ENCODE measurements at regions not wholly inside any gene's neighbourhood (a gene's known extent, or its start where the extent isn't known, plus 50 kb on each side); places are given as distances from the start of the nearest gene placed in this dataset.
"Not testable (repeated sequence)": the region's sequence is repeated elsewhere in the genome, so short reads cannot be mapped to it uniquely, and the experiment has no call there.

GRCh38 chr20:54941666-54942065 is 466.3 kb downstream of the DOK5 start:
- DNase-seq (ENCODE audit: low read depth) = no peak

- no peak for DNase-seq (ENCODE audit: low read depth)
Measured at GRCh38 chr20:54940522-54940921, 465.1 kb downstream of the DOK5 start.

DNA sequence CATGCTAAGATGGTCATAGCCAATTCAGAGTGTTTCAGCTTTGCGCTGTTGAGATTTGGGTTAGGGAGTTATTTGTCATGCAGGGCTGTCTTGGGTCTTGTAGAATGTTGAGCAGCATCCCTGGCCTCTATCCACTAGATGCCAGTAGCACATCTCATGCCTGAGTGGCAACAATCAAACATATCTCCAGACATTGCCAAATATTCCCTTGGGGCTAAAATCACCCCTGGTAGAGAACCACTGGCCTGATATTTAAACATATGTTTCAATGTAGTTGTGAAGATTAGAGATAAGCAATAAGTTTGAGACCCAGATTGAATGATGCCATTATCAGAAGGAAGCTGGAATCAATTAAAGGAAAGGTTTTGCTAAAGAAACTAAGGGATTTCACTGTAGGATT is 463.3 kb downstream of the DOK5 start:
- no peak for DNase-seq (ENCODE audit: low read depth)

GRCh38 chr20:54933212-54933904 is 458.0 kb downstream of the DOK5 start:
- DNase-seq (ENCODE audit: low read depth) = no peak

GRCh38 chr20:54929191-54929590 is 453.8 kb downstream of the DOK5 start:
- no peak for DNase-seq (ENCODE audit: low read depth)

DNA sequence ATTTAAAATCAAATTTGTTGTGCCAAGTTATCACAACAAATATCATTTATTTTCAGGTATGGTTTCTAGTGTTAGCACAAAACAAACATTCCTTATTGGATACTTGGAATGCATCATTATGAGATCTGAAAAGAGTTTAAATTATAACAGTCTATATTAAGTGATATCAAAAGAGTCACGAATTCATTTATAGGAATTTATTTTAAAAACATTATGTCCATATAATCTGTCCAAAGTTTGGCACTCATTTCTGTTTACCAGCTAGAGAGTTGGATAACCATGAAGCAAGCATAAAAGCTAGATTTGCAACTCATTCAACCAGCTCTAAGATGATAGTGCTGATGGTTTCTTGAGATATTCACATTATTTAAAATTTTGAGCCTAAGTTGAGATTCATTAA is 453.2 kb downstream of the DOK5 start:
- no peak for DNase-seq (ENCODE audit: low read depth)

DNA sequence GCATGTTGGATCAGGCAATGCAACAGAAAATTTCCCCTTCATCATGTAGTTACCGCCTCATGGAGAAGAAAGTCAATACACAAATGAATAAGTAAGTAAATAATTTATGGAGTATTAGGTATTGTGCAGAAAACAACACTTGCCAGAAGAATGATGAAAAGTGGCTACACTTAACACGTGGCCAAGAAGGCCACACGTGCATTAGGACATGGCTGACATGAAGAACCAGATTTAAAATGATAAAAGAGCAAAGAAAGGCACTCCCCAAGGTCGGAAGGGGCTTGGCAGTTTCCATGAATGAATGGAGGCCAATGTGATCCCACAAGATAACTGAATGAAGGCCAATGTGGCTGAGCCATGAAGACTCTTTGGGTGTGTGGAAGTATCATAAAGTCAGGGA is 447.2 kb downstream of the DOK5 start:
- no peak for DNase-seq (ENCODE audit: low read depth)

GRCh38 chr20:54922096-54922495 is 446.7 kb downstream of the DOK5 start:
- DNase-seq (ENCODE audit: low read depth) = no peak

DNA sequence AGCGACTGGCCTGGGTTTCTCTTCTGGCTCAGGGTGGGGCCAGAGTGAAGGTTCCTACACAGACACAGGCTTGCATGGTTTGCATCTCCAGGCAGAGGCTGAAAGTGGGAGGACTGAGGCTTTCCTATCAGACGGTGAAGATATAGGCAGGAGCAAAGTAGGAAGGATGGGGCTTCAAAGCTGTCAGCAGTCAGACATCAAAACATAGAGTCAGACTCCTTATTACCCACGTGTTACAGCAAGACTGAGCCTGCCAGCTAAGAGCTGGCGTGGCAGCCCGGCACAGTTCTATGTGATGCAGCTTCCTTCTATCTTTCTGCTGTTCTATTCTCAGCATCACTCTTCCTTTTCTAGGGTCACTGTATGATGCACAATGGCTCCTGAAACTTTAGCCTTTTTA is 445.1 kb downstream of the DOK5 start:
- no peak for DNase-seq (ENCODE audit: low read depth)

DNA sequence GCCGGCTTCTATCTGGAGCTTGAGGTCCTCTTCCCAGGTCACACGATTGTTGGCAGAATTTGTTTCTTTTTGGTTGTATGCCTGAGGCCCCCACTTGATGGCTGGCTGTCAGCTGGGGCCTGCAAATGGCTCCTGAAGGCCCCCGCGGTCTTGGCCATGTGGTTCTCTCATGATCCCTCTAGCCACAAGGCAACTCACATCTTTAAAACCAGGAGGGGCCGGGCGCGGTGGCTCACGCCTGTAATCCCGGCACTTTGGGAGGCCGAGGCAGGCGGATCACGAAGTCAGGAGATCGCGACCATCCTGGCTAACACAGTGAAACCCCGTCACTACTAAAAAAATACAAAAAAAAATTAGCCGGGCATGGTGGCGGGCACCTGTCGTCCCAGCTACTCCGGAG is 443.6 kb downstream of the DOK5 start:
- not testable (repeated sequence) for DNase-seq (ENCODE audit: low read depth)

- DNase-seq (ENCODE audit: low read depth) = no peak
Measured at GRCh38 chr20:54914995-54915394, 439.6 kb downstream of the DOK5 start.

DNA sequence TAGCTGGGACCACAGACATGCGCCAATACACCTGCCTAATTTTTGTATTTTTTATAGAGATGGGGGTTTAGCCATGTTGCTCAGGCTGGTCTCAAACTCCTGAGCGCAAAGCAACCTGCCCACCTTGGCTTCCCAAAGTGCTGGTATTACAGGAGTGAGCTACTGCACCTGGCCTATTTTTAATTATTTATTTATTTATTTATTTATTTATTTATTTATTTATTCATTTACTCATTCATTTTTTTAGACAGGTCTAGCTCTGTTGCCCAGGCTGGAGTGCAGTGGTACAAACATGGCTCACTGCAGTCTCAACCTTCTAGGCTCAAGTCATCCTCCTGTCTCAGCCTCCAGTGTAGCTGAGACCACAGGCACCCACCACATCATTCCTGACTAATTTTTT is 434.3 kb downstream of the DOK5 start:
- no peak for DNase-seq (ENCODE audit: low read depth)

GRCh38 chr20:54906134-54906533 is 430.7 kb downstream of the DOK5 start:
- DNase-seq (ENCODE audit: low read depth) = not testable (repeated sequence)

GRCh38 chr20:54897787-54898186 is 422.4 kb downstream of the DOK5 start:
- DNase-seq (ENCODE audit: low read depth) = no peak

DNA sequence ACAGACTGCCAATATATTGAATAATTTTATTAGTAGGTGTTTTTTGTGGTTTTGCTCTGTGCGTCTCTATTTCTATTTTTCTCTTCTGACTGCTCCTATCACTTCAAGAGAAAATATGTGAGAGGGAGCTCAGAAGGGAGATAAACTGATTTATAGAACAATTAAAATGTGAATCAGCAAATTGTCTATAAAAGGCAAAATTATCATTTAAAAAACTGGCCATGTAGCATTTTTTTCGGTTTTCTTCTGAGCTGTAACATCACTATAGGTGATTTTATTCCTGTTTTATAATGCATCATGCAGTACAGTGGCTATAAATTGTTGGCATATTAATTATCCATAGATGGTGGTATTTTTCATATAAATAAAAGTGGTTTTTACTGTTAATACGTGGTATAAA is 416.5 kb downstream of the DOK5 start:
- no peak for DNase-seq (ENCODE audit: low read depth)

DNA sequence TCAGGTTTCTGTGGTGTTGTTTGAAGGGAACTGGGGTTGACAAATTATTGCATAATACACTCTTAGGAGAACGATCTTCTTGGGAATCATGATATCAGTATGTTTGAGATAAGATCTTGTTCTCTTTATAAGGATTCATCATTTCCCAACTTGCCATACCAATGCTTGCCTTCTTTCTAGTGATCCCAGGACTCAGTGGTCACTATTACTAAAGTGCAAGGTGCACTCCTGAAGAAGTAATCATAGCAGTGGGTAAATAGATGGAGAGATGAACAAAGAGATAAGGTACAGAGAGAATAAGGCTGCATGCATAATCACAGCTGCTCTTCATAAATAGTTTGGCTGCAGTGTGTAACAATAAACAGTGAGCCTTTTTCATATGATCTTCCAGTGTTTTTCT is 404.0 kb downstream of the DOK5 start:
- DNase-seq (ENCODE audit: low read depth) = no peak

DNA sequence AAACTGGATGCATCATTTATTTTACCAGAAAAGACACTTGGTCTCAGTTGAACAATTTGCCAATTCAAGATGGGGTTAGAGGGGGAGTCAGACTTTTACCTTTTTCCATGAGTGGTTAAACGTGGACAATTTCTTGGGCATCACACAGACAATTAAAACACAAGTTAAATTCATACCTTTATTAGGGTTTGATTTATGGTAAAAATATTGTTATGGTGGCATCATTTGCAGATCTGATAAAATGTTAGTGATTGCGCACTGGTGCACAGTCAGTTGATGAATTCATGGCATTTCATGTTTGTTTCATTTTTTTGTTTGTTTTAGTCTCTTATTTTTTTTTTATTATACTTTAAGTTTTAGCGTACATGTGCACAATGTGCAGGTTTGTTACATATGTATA is 399.9 kb downstream of the DOK5 start:
- DNase-seq (ENCODE audit: low read depth) = no peak

DNA sequence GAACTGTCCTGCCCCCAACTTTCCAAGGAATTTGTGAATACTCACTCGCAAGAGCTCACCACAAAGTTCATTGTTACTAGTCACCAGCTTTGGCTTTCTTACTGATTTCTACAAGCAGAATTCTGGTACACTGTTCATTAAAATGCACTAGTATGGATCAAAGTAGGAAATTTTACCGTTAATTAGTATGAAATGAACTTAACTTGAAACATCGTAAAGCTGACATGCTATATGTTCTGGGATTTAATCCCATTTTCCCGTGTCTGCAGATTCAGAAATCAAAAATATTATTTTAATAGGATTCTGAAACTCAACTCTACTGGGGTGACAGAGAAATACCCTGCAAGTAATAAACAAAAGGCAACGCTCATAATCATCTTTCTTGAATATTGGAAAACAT is 399.3 kb downstream of the DOK5 start:
- no peak for DNase-seq (ENCODE audit: low read depth)

DNA sequence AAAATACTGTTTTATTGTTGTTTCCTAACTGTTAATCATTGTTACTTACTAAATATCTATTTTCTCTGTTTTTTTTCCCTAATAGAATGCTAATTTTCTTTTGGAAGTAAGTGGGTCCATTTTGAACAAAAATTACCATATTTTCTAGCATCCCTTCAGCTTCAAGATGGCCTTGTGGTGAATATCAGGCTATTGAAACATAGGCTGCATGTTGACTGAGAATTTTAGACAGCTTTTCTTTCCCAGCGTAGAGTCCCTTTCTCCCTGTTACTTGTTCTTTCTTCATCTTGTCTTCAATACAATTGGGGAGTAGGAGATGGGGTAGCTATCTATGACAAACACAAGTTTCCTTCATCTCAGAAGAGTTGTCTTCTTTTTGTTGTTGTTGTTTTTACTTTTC is 397.0 kb downstream of the DOK5 start:
- no peak for DNase-seq (ENCODE audit: low read depth)

DNA sequence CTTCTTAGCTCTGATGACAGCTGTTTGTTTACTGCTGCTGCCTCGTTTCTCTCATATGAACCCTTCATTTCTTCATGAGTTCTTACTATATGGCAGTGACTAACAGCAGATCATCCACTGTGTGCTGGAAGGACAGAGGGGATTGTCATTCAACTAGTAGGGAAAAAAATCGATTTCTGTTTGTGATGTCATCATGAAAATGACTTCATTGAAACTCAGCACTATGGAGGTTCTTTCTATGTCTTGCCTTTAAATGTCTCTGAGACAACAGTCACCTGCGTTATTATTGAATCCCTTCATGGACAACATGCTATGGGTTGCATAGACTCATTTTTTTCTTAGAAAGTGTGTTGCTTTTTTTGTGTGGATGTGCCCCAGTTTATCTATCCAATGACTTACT is 394.4 kb downstream of the DOK5 start:
- DNase-seq (ENCODE audit: low read depth) = no peak

DNA sequence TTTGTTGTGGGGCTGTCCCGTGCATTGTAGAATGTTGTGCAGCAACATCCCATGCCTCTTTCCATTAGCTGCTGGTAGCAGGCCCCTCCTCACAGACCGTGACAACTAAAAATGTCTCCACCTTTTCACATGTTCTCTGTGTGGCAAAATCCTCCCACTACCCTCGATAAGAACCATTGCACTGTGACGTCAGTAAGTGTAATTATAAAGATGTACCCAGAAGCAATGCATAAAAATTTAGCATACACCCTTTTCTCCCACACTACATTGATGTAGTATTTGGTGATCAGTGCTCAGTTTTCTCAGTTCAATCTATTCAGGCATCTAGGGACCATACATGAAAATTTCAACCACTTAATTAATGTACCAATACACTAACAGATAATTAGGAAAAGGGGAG is 389.9 kb downstream of the DOK5 start:
- DNase-seq (ENCODE audit: low read depth) = no peak

GRCh38 chr20:54860716-54861115 is 385.3 kb downstream of the DOK5 start:
- DNase-seq (ENCODE audit: low read depth) = no peak

DNA sequence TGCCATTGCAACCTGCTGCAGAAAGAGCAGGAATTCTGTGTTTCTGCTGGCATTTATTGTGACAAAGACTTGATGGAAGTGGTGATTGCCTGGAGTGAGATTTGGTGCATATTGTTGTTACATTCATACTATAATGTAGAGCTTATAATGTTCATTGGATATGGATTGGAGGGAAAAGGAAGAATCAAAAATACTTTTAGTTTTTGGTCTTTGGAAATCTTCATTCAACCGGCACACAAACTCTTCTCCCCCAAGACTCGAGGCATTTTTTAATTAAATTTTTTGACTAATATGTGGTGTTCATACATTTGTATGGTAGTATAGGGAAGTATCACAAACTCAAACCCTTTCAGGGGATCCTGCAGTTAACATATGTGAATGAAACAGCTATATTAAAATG is 380.8 kb downstream of the DOK5 start:
- DNase-seq (ENCODE audit: low read depth) = no peak

GRCh38 chr20:54849741-54850140 is 374.3 kb downstream of the DOK5 start:
- no peak for DNase-seq (ENCODE audit: low read depth)
